Loucy (cell line): ENCODE measurements at regions not wholly inside any gene's neighbourhood (a gene's known extent, or its start where the extent isn't known, plus 50 kb on each side); places are given as distances from the start of the nearest gene placed in this dataset.

ENCODE experiments used
- H2AFZ ChIP-seq: fragments of 200-600 bp; sonication (generic); 2 replicates; pipeline ENCODE4 v1.6.0; 2016; ENCODE audit warnings: antibody characterized with exemption, mild to moderate bottlenecking, low read length, moderate library complexity
- H3F3A ChIP-seq: fragments of 200-600 bp; 2 replicates; pipeline ENCODE4 v1.6.0; 2016; ENCODE audit warnings: antibody characterized with exemption, low read depth, mild to moderate bottlenecking
- H3K27me3 ChIP-seq: fragments of 200-600 bp; sonication (generic); 2 replicates; pipeline ENCODE4 v1.6.1; 2014; ENCODE audit warnings: low read length, mild to moderate bottlenecking; ENCODE audit not compliant: insufficient read depth, poor library complexity, severe bottlenecking
- H3K36me3 ChIP-seq: fragments of 200-600 bp; sonication (generic); 2 replicates; pipeline ENCODE4 v1.6.1; 2016; ENCODE audit warnings: low read length; ENCODE audit not compliant: insufficient read depth
- H3K4me1 ChIP-seq: fragments of 200-600 bp; sonication (generic); 2 replicates; pipeline ENCODE4 v1.5.1; 2014; ENCODE audit warnings: low read length, mild to moderate bottlenecking; ENCODE audit not compliant: insufficient read depth, poor library complexity, severe bottlenecking
- H3K4me2 ChIP-seq: fragments of 200-600 bp; sonication (generic); 2 replicates; pipeline ENCODE4 v1.6.0; 2014; ENCODE audit warnings: antibody characterized with exemption, low read length, low read depth, mild to moderate bottlenecking; ENCODE audit not compliant: poor library complexity, severe bottlenecking
- H3K4me3 ChIP-seq: fragments of 200-600 bp; sonication (generic); 2 replicates; pipeline ENCODE4 v1.5.1; 2014; ENCODE audit warnings: low read length, mild to moderate bottlenecking, mixed read lengths; ENCODE audit not compliant: poor library complexity, severe bottlenecking
- H3K79me2 ChIP-seq: fragments of 200-600 bp; sonication (generic); 2 replicates; pipeline ENCODE4 v1.6.1; 2014; ENCODE audit warnings: low read length; ENCODE audit not compliant: insufficient read depth
- H3K9ac ChIP-seq: fragments of 200-600 bp; sonication (generic); 2 replicates; pipeline ENCODE4 v1.6.0; 2014; ENCODE audit warnings: mild to moderate bottlenecking, low read depth, low read length, moderate library complexity; ENCODE audit not compliant: poor library complexity, severe bottlenecking
- H3K9me2 ChIP-seq: fragments of 200-600 bp; sonication (generic); replicated peaks from 2 replicates; pipeline ENCODE4 v1.6.1; 2016; ENCODE audit warnings: low read depth, low read length, mixed read lengths
- H3K9me3 ChIP-seq: fragments of 200-600 bp; sonication (generic); 2 replicates; pipeline ENCODE4 v1.6.1; 2014; ENCODE audit warnings: mild to moderate bottlenecking, antibody characterized with exemption, low read length, low read depth; ENCODE audit not compliant: insufficient read depth
- H4K20me1 ChIP-seq: fragments of 200-600 bp; sonication (generic); 2 replicates; pipeline ENCODE4 v1.6.0; 2014; ENCODE audit warnings: antibody characterized with exemption, low read length, mild to moderate bottlenecking; ENCODE audit not compliant: insufficient read depth, poor library complexity, severe bottlenecking
- CTCF ChIP-seq: fragments of 200-600 bp; sonication (generic); conservative IDR thresholded peaks from 2 replicates; pipeline ENCODE4 v1.5.1; 2014; ENCODE audit warnings: mild to moderate bottlenecking, antibody characterized with exemption, low read length
- EZH2phosphoT487 ChIP-seq: fragments of 200-600 bp; IDR thresholded peaks from 2 replicates; pipeline ENCODE4 v1.6.1; 2018; ENCODE audit warnings: antibody characterized with exemption, mild to moderate bottlenecking, moderate library complexity, borderline replicate concordance

- no peak overlapping the region for H3K4me2 ChIP-seq
- no peaks in the 10 kb centered on the region for H4K20me1 ChIP-seq
- TF ChIP-seq EZH2phosphoT487 (no peak), CTCF (no peak)
- H3K9me2 ChIP-seq = no peaks in the 10 kb centered on the region
- H3K79me2 ChIP-seq = no peaks in the 10 kb centered on the region
- H2AFZ ChIP-seq = no peak overlapping the region
- no peak overlapping the region for H3K4me3 ChIP-seq
- no peaks in the 10 kb centered on the region for H3K36me3 ChIP-seq
- H3K27me3 ChIP-seq = no peaks in the 10 kb centered on the region
- H3K9ac ChIP-seq = no peak overlapping the region
- H3F3A ChIP-seq = no peaks in the 10 kb centered on the region
- H3K9me3 ChIP-seq = no peaks in the 10 kb centered on the region
- no peaks in the 10 kb centered on the region for H3K4me1 ChIP-seq
Measured at GRCh38 chr4:12500409-12500808, 983.7 kb downstream of the RAB28 start.

GRCh38 chr4:12499693-12500092, 984.4 kb downstream of the RAB28 start:
- no peak for TF ChIP-seq EZH2phosphoT487
- no peak for TF ChIP-seq CTCF
- Histone ChIP-seq H3K4me2 (no peak overlapping the region), H3F3A (no peaks in the 10 kb centered on the region), H3K9me3 (no peaks in the 10 kb centered on the region), H3K27me3 (no peaks in the 10 kb centered on the region), H3K79me2 (no peaks in the 10 kb centered on the region), H4K20me1 (no peaks in the 10 kb centered on the region), H3K4me3 (no peak overlapping the region), H3K4me1 (no peaks in the 10 kb centered on the region), H3K36me3 (no peaks in the 10 kb centered on the region), H3K9me2 (no peaks in the 10 kb centered on the region), H2AFZ (no peak overlapping the region), H3K9ac (no peak overlapping the region)

- H3K4me2 ChIP-seq = no peak overlapping the region
- no peaks in the 10 kb centered on the region for H3K9me2 ChIP-seq
- H3F3A ChIP-seq = no peaks in the 10 kb centered on the region
- no peaks in the 10 kb centered on the region for H3K27me3 ChIP-seq
- H3K79me2 ChIP-seq = no peaks in the 10 kb centered on the region
- no peak for TF ChIP-seq EZH2phosphoT487
- no peak for TF ChIP-seq CTCF
- no peaks in the 10 kb centered on the region for H4K20me1 ChIP-seq
- no peaks in the 10 kb centered on the region for H3K9me3 ChIP-seq
- H2AFZ ChIP-seq = no peak overlapping the region
- no peaks in the 10 kb centered on the region for H3K36me3 ChIP-seq
- no peak overlapping the region for H3K4me3 ChIP-seq
- no peaks in the 10 kb centered on the region for H3K4me1 ChIP-seq
- H3K9ac ChIP-seq = no peak overlapping the region
Measured at GRCh38 chr4:12495211-12495610, 988.9 kb downstream of the RAB28 start.
